NCI-H2171 treated with DMSO at 0.1 percent for 48 hours (cell line): ENCODE measurements at regions not wholly inside any gene's neighbourhood (a gene's known extent, or its start where the extent isn't known, plus 50 kb on each side); places are given as distances from the start of the nearest gene placed in this dataset.
A peak's percentile ranks its signal among the peaks of the same experiment; 100 is the strongest.
"Not testable (repeated sequence)": the region's sequence is repeated elsewhere in the genome, so short reads cannot be mapped to it uniquely, and the experiment has no call there.

Experiments used
- DNase-seq: peaks from one replicate; lab custom pipeline; 2025; lab: John Stamatoyannopoulos, UW

GRCh38 chr1:38611664-38612211 lies 247.8 kb downstream of the RRAGC start:
- DNase-seq: peak; percentile 32

- no peak for DNase-seq
Observed at GRCh38 chr1:38609166-38610025, 250.2 kb downstream of the RRAGC start.

DNA sequence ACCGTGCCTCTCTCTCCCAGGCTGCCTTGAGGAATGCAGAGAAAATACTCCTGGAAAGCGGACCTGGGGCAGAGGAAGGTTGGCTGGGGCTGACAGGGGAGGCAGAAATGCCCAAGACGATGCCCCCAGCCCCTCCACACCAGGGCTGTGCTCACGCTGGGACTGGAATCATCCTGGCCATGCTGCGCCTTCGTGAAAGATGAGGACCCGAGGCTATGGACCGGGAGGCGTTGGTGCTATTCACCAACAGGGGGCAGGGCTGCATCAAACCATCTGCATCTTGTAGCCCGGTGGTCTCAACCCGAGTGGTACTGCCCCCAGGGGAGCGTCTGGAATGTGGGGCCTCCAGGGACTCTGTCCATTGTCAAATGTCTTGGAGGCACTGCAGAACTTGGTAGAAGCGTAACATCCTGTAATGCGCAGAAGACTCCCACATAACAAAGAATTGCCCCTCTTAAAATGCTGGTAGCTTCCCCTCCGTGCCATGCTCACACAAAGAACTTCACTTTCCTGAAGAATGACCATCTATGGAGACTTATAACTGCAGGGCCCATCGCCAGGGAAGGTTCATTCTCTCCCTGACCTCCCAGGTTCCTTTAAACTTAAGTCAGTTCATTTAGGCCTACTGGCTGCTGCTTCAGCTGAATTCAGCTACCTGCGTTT lies 251.2 kb downstream of the RRAGC start:
- no peak for DNase-seq

DNA sequence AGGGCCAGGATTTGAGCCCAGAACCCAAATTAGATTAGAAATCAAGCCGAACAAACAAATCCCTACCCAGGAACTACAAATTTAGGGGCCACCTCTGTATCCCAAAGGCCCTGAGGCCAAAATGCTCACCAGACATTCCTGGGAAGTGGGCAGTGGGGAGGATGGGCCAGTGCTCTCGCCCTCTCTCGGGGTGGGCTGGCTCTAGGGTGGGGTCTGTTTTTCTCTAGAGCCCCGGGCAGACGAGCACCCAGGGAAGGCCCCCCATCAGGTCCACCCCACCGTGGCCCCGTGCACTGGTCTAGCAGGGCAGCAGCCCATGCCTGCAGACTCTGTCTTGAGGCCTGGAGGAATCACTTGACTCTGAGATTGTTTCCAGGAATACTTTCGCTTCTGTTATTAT lies 252.0 kb downstream of the RRAGC start:
- DNase-seq: no peak

GRCh38 chr1:38605063-38605462 lies 254.5 kb downstream of the RRAGC start:
- peak; percentile 56 for DNase-seq

DNA sequence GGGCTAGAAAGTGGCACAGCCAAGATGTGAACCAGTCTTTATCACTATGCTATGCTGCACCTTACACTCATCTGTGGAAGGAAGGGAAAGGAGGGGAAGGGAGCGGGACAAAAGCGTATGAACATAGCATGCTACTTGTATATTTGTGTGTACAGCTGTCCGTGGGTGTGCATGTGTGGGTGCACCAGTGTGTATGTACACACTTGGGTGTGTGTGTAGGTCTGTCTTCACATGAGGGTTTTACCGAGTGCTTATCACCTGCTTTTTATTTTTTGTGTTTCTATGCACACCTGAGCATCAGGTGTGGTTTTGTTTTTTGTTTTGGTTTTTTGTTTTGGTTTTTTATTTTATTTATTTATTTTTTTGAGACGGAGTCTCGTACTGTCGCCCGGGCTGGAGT lies 255.7 kb downstream of the RRAGC start:
- DNase-seq: no peak

DNA sequence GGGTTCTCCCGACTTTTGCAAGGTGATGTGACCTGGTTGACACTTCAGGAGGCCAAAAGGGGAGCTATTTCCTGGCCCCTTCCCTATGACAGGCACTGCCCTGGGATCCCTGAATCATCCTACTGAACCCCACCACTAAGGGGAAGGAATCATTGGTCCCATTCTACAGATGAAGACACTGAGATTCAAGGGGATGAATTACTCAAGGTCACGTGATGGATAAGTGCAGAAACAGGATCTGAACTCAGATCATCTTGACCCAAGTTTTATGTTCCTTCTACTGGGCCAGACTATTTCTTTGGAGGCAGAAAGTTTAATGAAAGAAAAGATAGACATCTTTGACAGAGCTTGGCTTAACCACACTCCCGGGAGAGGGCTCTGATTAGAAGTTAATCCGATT lies 258.7 kb downstream of the RRAGC start:
- no peak for DNase-seq

- DNase-seq: no peak
Observed at GRCh38 chr1:38600286-38600685, 259.3 kb downstream of the RRAGC start.

DNA sequence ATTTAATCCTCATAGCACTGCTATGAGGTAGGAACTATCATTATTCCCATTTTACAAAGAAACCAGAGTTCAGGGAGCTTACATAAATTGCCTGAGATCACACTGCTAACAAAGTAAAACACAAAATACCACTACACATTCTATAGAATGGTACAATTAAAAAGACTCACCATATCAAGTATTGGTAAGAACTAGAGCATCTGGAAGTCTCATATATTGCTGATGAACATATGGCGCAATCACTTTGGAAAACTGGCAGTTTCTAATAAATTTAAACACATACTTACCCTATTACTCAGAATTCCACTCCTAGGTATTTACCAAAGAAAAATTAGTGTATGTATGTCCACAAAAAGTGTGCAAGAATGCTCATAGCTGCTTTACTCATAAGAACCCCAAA lies 261.5 kb downstream of the RRAGC start:
- DNase-seq: no peak

DNA sequence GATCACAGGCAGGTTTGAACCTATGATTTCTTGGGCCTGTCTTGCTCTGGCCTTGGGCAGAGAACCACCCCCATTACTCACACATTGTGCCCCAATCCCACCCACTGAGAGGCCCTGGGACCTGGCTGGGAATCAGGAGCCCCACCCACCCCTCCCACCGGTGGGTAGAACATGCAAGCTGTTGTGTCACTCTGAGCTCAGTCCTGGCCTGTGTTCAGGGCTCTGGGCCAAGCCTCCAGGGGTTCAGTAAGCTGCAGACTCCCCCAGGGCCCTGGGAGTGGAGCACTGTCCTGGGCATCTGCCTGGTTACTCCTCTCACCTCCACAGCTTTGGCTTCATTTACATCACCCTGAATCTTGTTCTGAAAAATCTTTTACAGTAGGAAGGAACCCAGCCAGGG lies 270.5 kb downstream of the RRAGC start:
- DNase-seq: peak; percentile 76

DNA sequence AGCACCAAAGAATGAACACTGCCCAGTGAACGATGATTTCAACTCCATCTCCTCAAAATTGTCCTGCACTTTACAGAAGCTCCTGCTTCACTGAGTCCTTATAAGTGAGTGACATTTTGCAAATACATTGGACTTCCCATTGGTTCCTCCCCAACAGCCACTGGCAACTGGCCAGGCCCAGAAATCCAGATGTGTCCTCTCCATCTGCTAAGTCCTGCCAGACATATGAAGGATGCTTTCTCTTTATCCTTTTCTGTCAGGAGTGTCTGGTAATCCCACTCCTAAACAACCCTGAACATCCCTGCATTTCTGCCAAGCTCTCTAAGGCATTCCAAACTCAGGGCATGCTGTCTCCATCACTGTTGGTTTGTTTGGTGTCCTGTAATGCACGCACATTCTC lies 271.8 kb downstream of the RRAGC start:
- DNase-seq: peak; percentile 37

GRCh38 chr1:38586993-38587646 lies 272.5 kb downstream of the RRAGC start:
- DNase-seq: no peak

DNA sequence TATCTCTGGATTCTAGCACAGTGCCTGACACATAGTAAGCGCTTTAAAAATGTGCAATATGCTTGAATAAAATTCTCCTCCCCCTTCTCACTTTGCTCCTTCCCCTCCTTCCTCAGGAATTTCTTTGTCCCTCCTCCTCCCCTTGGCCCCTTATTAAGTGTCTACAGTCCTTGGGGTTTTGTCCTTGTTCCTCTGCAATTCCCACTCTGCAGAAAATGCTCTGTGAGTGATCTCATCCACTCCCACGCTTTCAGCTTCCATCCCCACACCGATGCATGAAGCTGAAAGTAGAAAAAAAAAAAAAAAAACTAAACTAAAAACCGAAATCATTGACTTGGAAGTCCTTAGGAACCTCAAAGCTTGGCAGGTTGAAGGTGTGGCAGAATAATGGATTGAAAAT lies 273.6 kb downstream of the RRAGC start:
- no peak for DNase-seq

GRCh38 chr1:38585460-38585859 lies 274.1 kb downstream of the RRAGC start:
- DNase-seq: no peak

DNA sequence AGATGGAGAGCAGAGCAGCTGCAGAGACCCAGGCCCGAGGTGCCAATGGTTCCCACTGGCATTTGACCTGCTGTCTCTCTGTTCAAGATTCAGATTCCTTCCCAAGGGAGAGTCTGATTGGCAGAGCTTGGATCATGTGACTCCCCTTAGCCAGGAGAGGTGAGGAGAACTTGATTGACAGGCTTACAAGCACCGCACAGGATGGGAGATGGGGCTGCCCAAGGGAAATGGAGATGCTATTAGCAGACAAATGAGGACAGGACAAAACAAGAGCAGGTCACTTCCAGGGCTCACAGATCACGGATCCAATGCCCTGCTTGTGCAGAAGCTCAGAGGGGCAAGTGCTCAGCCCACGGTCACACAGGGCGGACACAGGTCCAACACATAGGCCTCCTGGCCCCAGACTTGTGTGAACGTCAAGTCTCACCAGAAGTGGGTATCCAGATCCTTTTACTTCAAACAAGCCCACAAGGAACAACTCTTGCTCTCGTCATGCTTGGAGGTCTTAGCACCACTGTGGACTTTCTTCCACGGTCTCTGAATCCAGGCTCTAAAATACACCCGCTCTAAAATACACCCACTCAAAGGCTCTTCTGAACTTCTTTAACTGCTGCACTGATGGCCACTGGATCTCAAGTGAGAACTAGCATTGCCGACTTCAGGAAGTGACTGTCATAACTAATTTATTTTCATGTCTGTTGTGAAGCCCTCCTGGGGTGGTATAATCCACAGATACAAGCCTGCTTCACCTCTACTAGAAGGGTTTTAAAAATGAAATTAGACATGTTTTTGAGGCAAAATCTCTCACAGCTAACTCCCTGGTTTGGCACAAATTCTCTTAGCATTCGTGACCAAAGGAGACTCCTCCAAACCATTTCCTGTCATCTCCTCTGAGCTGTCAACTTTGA lies 274.9 kb downstream of the RRAGC start:
- peak; percentile 40 for DNase-seq

- not testable (repeated sequence) for DNase-seq
Observed at GRCh38 chr1:38583287-38583686, 276.3 kb downstream of the RRAGC start.

GRCh38 chr1:38581396-38581795 lies 278.2 kb downstream of the RRAGC start:
- DNase-seq: no peak

GRCh38 chr1:38580594-38580993 lies 279.0 kb downstream of the RRAGC start:
- DNase-seq: no peak

DNA sequence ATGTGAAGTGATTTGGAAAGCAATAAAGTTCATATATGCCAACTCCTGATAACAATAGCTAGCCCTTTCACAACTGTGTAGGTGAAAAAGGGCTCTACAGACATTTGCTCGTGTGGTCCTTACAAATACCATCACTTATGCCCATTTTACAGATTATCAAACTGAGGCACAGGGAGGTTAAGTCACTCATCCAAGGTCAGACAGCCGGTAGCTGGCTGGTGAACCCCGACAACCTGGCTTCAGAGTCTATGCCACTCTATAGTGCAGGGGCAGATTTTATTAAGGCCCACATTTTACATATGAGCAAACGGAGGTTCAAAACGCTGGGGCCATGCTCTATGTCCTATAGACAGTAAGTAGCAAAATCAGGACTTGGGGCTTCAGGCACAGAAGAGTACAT lies 280.5 kb downstream of the RRAGC start:
- DNase-seq: no peak

GRCh38 chr1:38578271-38578951 lies 281.2 kb downstream of the RRAGC start:
- DNase-seq: no peak

- no peak for DNase-seq
Observed at GRCh38 chr1:38577937-38578270, 281.7 kb downstream of the RRAGC start.
